ENCODE measurements at regions not wholly inside any gene's neighbourhood (a gene's known extent, or its start where the extent isn't known, plus 50 kb on each side); places are given as distances from the start of the nearest gene placed in this dataset.

GRCh38 chr16:64004116-64004515 is 1117.7 kb downstream of the CDH11 start:
- no peaks in the 10 kb centered on the region for H3K27me3 Mint-ChIP-seq
- ATAC-seq (ENCODE audit: low read depth) (no peak), DNase-seq (no peak)
- H3K9me3 Mint-ChIP-seq: peaks cover 4% of the 10 kb centered on the region
- no peak overlapping the region for H3K27ac Mint-ChIP-seq
- no peaks in the 10 kb centered on the region for H3K4me1 Mint-ChIP-seq
- POLR2A ChIA-PET: no interaction called here
- no peak overlapping the region for H3K4me3 Mint-ChIP-seq
- H3K36me3 Mint-ChIP-seq: no peaks in the 10 kb centered on the region

- DNase-seq: no peak
- ATAC-seq (ENCODE audit: low read depth): no peak
- no peak overlapping the region for H3K4me3 Mint-ChIP-seq
- POLR2A ChIA-PET: no interaction called here
- H3K4me1 Mint-ChIP-seq: no peaks in the 10 kb centered on the region
- no peaks in the 10 kb centered on the region for H3K27me3 Mint-ChIP-seq
- no peak overlapping the region for H3K27ac Mint-ChIP-seq
- no peaks in the 10 kb centered on the region for H3K36me3 Mint-ChIP-seq
- peaks cover 4% of the 10 kb centered on the region for H3K9me3 Mint-ChIP-seq
These were observed 1126.8 kb downstream of the CDH11 start for GRCh38 chr16:63995025-63995424.

DNA sequence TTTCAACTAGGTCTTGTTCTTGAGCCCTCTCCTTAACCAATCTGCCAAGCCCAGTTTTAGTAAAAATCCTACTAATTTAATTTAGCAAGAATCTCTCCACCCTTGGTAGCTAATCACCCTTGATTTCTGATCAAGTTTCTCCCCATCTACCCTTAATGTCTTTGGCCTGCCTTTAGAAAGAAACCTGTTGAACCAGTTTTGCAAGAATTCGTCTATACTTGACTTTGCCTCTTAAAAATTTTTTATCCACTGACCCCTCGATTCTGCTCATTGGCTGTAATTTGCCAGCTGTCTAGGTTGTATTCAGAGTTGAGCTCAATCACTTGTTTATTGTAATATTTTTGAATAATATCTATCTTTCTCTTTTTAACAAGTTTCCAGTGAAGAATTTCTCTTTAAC is 1138.5 kb downstream of the CDH11 start:
- no peak for ATAC-seq (ENCODE audit: low read depth)
- Mint-ChIP-seq H3K4me3 (no peak overlapping the region), H3K36me3 (no peaks in the 10 kb centered on the region), H3K9me3 (peaks cover 14% of the 10 kb centered on the region), H3K27me3 (no peaks in the 10 kb centered on the region), H3K4me1 (no peaks in the 10 kb centered on the region), H3K27ac (no peak overlapping the region)
- POLR2A ChIA-PET: no interaction called here
- no peak for DNase-seq

DNA sequence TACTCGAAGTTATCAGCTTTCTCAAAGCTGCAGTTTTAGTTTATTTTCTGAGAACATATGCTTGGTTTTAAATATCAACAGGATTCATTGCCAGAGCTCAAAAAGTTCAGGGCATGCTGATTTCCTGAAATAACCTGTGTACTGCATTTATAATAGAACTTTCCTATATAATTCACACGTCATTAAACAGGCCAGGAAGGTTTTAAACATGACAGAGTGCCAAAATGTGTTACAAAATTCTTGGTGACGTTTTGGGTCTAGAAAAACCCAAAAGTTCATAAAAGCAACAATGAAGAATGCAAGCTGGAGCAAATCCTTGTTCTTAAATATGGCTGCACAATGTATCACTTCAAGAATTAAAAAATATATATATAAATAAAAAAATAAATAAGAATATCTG is 1139.1 kb downstream of the CDH11 start:
- no peaks in the 10 kb centered on the region for H3K27me3 Mint-ChIP-seq
- no peak overlapping the region for H3K4me3 Mint-ChIP-seq
- H3K9me3 Mint-ChIP-seq: peaks cover 16% of the 10 kb centered on the region
- no peak for DNase-seq
- no peaks in the 10 kb centered on the region for H3K4me1 Mint-ChIP-seq
- POLR2A ChIA-PET: no interaction called here
- ATAC-seq (ENCODE audit: low read depth): no peak
- no peak overlapping the region for H3K27ac Mint-ChIP-seq
- H3K36me3 Mint-ChIP-seq: no peaks in the 10 kb centered on the region

DNA sequence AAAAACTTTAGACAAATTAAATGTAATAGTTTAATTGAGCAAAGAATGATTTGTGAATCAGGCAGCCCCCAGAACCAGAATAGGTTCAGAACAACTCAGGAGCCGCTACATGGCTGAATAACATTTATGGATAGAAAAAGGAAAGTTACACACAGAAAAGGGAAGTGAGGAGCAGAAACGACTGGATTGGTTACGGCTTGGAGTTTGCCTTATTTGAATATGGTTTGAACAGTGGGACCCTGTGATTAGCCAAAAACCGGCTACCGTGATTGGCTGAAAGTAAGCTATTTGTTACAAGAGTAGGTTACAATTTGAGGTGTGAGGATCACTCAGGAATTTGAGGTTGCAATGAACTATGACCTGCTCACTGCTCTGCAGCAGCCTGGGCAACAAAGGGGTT is 1139.8 kb downstream of the CDH11 start:
- Mint-ChIP-seq H3K4me1 (no peaks in the 10 kb centered on the region), H3K4me3 (no peak overlapping the region), H3K27ac (no peak overlapping the region), H3K36me3 (no peaks in the 10 kb centered on the region), H3K27me3 (no peaks in the 10 kb centered on the region), H3K9me3 (peaks cover 16% of the 10 kb centered on the region)
- DNase-seq: no peak
- POLR2A ChIA-PET: no interaction called here
- no peak for ATAC-seq (ENCODE audit: low read depth)

- ATAC-seq (ENCODE audit: low read depth): no peak
- POLR2A ChIA-PET: no interaction called here
- Mint-ChIP-seq H3K36me3 (no peaks in the 10 kb centered on the region), H3K27ac (no peak overlapping the region), H3K27me3 (no peaks in the 10 kb centered on the region), H3K9me3 (peaks cover 16% of the 10 kb centered on the region), H3K4me3 (no peak overlapping the region), H3K4me1 (no peaks in the 10 kb centered on the region)
- no peak for DNase-seq
These were observed 1140.2 kb downstream of the CDH11 start for GRCh38 chr16:63981639-63982038.

DNA sequence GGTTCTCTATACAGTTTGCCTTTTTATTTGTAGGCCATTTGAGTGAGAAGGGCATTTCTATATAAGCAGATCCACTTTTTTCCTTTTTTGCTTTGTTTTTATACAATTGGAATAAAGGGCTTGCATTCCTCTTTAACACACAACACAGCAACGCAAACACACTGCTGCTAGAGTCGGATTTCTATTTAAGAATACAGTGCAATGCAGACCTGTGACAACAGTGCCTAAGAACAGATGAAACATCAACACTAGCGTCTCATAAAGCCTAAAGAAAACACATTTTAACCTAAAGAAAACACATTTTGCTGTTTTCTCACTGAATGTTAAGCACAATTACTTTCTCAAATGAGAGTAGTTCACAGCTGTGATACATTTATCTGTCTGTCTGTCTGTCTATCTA is 1141.1 kb downstream of the CDH11 start:
- Mint-ChIP-seq H3K4me3 (no peak overlapping the region), H3K27ac (no peak overlapping the region), H3K27me3 (no peaks in the 10 kb centered on the region), H3K36me3 (no peaks in the 10 kb centered on the region), H3K4me1 (no peaks in the 10 kb centered on the region), H3K9me3 (peaks cover 11% of the 10 kb centered on the region)
- POLR2A ChIA-PET: no interaction called here
- DNase-seq: no peak
- no peak for ATAC-seq (ENCODE audit: low read depth)

- Mint-ChIP-seq H3K27ac (no peak overlapping the region), H3K9me3 (peaks cover 9% of the 10 kb centered on the region), H3K36me3 (no peaks in the 10 kb centered on the region), H3K4me1 (no peaks in the 10 kb centered on the region), H3K27me3 (no peaks in the 10 kb centered on the region), H3K4me3 (no peak overlapping the region)
- DNase-seq: no peak
- POLR2A ChIA-PET: no interaction called here
- no peak for ATAC-seq (ENCODE audit: low read depth)
These were observed 1143.6 kb downstream of the CDH11 start for GRCh38 chr16:63978240-63978639.

- POLR2A ChIA-PET: no interaction called here
- Mint-ChIP-seq H3K27ac (no peak overlapping the region), H3K9me3 (peaks cover 11% of the 10 kb centered on the region), H3K36me3 (no peaks in the 10 kb centered on the region), H3K4me3 (no peak overlapping the region), H3K4me1 (no peaks in the 10 kb centered on the region), H3K27me3 (no peaks in the 10 kb centered on the region)
- DNase-seq (no peak), ATAC-seq (ENCODE audit: low read depth) (no peak)
These were observed 1145.5 kb downstream of the CDH11 start for GRCh38 chr16:63976345-63976744.

DNA sequence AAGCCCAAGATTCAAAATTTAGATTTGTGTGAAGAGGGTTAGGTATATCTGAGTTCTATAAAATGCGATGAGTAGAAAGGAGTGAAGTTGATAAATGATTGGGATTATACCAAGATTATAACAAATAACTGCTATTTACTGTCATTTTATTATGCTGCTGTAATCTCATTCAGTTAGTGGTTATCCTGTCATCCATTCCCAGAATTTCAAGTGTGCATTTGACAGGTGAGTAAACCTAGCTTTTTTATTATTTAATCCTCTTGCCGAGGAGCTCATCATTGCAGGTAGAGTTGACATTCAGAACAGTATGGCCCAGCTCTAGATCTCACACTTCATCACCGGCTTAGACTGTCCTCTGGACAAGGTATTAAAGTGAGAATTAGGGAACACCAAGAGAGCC is 1146.2 kb downstream of the CDH11 start:
- Mint-ChIP-seq H3K36me3 (no peaks in the 10 kb centered on the region), H3K4me1 (no peaks in the 10 kb centered on the region), H3K9me3 (peaks cover 13% of the 10 kb centered on the region), H3K27ac (no peak overlapping the region), H3K27me3 (no peaks in the 10 kb centered on the region), H3K4me3 (no peak overlapping the region)
- ATAC-seq (ENCODE audit: low read depth): no peak
- no peak for DNase-seq
- POLR2A ChIA-PET: no interaction called here

GRCh38 chr16:63967966-63968365 is 1153.9 kb downstream of the CDH11 start:
- H3K9me3 Mint-ChIP-seq: peaks cover 9% of the 10 kb centered on the region
- no peaks in the 10 kb centered on the region for H3K4me1 Mint-ChIP-seq
- no peak overlapping the region for H3K27ac Mint-ChIP-seq
- DNase-seq (no peak), ATAC-seq (ENCODE audit: low read depth) (no peak)
- no peaks in the 10 kb centered on the region for H3K36me3 Mint-ChIP-seq
- no peak overlapping the region for H3K4me3 Mint-ChIP-seq
- POLR2A ChIA-PET: no interaction called here
- H3K27me3 Mint-ChIP-seq: no peaks in the 10 kb centered on the region

GRCh38 chr16:63960321-63960720 is 1161.5 kb downstream of the CDH11 start:
- no peaks in the 10 kb centered on the region for H3K27me3 Mint-ChIP-seq
- POLR2A ChIA-PET: no interaction called here
- DNase-seq: no peak
- no peak overlapping the region for H3K4me3 Mint-ChIP-seq
- H3K36me3 Mint-ChIP-seq: no peaks in the 10 kb centered on the region
- ATAC-seq (ENCODE audit: low read depth): no peak
- H3K27ac Mint-ChIP-seq: no peak overlapping the region
- H3K9me3 Mint-ChIP-seq: peaks cover 10% of the 10 kb centered on the region
- H3K4me1 Mint-ChIP-seq: no peaks in the 10 kb centered on the region

DNA sequence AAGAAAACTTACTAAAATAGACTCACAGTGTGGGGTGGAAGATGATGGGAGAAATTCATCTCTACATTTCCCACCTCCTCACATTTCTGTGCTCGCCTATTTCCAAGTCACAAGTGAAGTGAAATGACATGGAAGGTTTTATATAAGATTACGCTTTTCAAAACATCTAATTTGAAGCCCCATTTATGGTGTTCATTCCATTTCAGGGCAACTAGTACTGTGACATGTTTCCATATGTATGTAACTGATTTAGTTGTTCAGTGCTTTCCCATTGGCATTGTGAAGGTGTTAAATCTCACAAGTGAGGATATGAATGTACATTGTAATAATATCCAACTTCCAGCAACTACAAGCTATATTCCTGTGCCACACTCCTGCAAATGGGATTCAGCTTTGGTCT is 1174.8 kb downstream of the CDH11 start:
- DNase-seq (no peak), ATAC-seq (ENCODE audit: low read depth) (no peak)
- Mint-ChIP-seq H3K4me3 (no peak overlapping the region), H3K36me3 (no peaks in the 10 kb centered on the region), H3K27me3 (no peaks in the 10 kb centered on the region), H3K27ac (no peak overlapping the region), H3K9me3 (peaks cover 1% of the 10 kb centered on the region), H3K4me1 (no peaks in the 10 kb centered on the region)
- POLR2A ChIA-PET: no interaction called here

- Mint-ChIP-seq H3K27me3 (no peaks in the 10 kb centered on the region), H3K4me3 (no peak overlapping the region), H3K27ac (no peak overlapping the region), H3K36me3 (no peaks in the 10 kb centered on the region), H3K9me3 (peaks cover 3% of the 10 kb centered on the region), H3K4me1 (no peaks in the 10 kb centered on the region)
- ATAC-seq (ENCODE audit: low read depth): no peak
- DNase-seq: no peak
- POLR2A ChIA-PET: no interaction called here
These were observed 1176.1 kb downstream of the CDH11 start for GRCh38 chr16:63945806-63946205.

GRCh38 chr16:63943566-63943965 is 1178.3 kb downstream of the CDH11 start:
- Mint-ChIP-seq H3K4me1 (no peaks in the 10 kb centered on the region), H3K27ac (no peak overlapping the region), H3K36me3 (no peaks in the 10 kb centered on the region), H3K27me3 (no peaks in the 10 kb centered on the region), H3K9me3 (peaks cover 3% of the 10 kb centered on the region), H3K4me3 (no peak overlapping the region)
- POLR2A ChIA-PET: no interaction called here
- no peak for ATAC-seq (ENCODE audit: low read depth)
- DNase-seq: no peak
